Uterus (tissue), 2 donors: ENCODE measurements at regions not wholly inside any gene's neighbourhood (a gene's known extent, or its start where the extent isn't known, plus 50 kb on each side); places are given as distances from the start of the nearest gene placed in this dataset.

Experiments
- CTCF ChIP-seq, 4 experiments: fragments of 200-600 bp in 2 of 4; fragments of 450-650 bp in 2 of 4; sonication (generic) in 2 of 4; IDR thresholded peaks; one replicate each; pipeline ENCODE4 v1.5.1; 2016 to 2019; ENCODE audit warnings: antibody characterized with exemption in 4 of 4, mild to moderate bottlenecking in 2 of 4, moderate library complexity in 1 of 4
- POLR2A ChIP-seq, 2 donors: fragments of 450-650 bp; IDR thresholded peaks; one replicate each; pipeline ENCODE4 v1.6.1; 2016; ENCODE audit warnings: antibody characterized with exemption in 2 of 2, mild to moderate bottlenecking in 1 of 2, moderate library complexity in 1 of 2

GRCh38 chr12:58306266-58307000 is 365.1 kb downstream of the ATP23 start:
- TF ChIP-seq CTCF (IDR thresholded peaks at IDR 0.05) = no peak
- TF ChIP-seq POLR2A (IDR thresholded peaks at IDR 0.05) = no peak
